GM21447 (cell line): ENCODE measurements at regions not wholly inside any gene's neighbourhood (a gene's known extent, or its start where the extent isn't known, plus 50 kb on each side); places are given as distances from the start of the nearest gene placed in this dataset.

Experiments used
- ATAC-seq: cut with Tn5 transposase; IDR thresholded peaks from one replicate; pipeline ENCODE4 v1.9.1; 2021; ENCODE audit not compliant: unreplicated experiment

GRCh38 chr6:84525907-84526306 lies 238.5 kb downstream of the TBX18 start:
- ATAC-seq: no peak

GRCh38 chr6:84524636-84525035 lies 239.8 kb downstream of the TBX18 start:
- no peak for ATAC-seq

- ATAC-seq: no peak
Measured at GRCh38 chr6:84522135-84522549, 242.3 kb downstream of the TBX18 start.

GRCh38 chr6:84521511-84521910 lies 242.9 kb downstream of the TBX18 start:
- ATAC-seq: no peak

DNA sequence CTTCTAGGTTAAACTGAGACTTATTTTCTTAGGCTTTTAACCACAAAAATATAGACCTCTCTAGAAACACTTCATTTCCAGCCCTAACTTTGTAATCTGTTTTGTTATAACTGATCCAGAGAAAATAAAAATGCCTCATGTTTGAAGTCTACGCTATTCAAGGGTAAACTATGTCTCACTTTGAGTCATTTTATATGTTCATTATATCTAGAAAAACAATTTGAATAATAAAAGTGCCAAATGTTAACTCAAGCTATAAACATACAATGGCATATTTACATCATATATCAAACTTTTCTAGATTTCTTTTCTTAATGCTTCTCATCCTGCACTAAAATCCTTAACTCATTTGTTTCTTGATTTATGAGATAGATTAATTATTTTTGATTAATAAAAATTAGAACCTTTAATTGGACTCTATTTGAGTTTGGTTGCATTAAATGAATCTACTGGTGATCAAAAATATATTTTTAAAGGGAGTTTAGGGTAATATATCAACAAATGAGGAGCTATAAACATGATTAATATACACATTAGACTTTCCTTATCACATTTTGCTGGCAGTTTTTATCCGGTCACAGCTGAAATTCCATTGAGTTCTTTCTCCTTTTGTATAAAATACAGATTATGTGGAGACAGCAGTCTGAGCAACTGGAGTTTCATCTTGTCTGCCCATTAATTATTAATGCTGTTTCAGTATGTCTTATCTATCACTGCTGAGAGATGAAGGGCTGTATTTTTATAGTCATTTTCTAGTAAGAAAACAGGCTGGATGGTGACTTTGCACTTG lies 246.5 kb downstream of the TBX18 start:
- no peak for ATAC-seq

GRCh38 chr6:84516154-84516553 lies 248.2 kb downstream of the TBX18 start:
- ATAC-seq: no peak

- ATAC-seq: no peak
Measured at GRCh38 chr6:84515067-84515466, 249.3 kb downstream of the TBX18 start.

GRCh38 chr6:84514089-84514971 lies 250.1 kb downstream of the TBX18 start:
- no peak for ATAC-seq

DNA sequence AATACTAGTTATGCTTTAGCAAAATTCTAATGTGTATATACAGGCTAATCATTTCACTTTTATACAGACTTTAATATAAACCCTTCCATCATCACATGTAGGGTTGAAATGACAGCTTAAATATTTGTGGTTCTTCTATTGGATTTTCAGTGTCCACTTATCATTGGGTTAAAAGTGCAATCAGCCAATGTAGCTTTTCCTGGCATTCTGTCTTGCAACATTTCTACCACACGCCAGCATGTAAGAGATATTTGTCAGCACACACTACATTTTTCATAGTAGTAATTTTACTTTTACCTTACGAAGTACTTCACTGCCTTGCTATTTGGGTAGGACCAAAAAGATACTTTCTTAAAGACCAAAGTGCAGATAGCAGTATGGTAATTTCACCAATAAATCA lies 252.0 kb downstream of the TBX18 start:
- ATAC-seq: no peak

DNA sequence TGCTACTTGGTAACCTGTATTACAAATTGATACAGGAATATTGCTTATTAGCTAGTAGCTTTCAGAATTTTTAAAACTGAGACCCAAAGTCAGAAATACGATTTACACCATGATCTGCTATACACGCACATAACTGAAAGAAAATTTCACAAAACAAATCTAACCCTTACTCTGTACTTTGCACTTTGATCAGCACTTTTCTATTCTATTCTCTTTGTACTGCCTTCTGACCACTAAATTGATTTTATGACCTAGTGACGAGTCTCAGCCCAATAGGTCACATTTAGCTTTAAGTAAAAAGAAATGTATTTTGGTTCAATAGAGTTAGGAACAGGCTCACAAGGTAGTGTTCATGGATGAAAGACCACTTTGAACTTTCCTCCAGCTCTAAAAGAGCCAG lies 252.5 kb downstream of the TBX18 start:
- ATAC-seq: no peak

GRCh38 chr6:84508981-84509380 lies 255.4 kb downstream of the TBX18 start:
- no peak for ATAC-seq

DNA sequence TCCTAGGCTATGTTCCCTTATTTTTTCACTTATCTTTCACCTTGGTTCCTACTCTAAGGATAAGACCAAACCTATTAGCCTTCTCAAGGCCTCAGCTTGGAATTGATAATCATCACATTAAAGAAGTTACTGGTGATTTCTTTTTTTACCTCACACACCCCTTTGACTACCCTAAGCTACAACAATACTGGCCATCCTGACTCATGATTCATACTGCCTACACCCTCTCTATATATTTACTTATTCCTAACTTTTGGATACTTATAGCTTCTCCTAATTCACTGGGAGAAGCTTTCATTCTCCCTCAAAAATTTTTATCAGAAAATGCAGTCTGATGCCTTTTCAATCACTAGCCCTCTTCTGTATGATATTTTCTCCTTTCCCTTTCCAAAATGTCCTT lies 256.1 kb downstream of the TBX18 start:
- no peak for ATAC-seq

GRCh38 chr6:84504025-84504424 lies 260.4 kb downstream of the TBX18 start:
- ATAC-seq: no peak

- ATAC-seq: no peak
Measured at GRCh38 chr6:84501315-84501714, 263.1 kb downstream of the TBX18 start.

DNA sequence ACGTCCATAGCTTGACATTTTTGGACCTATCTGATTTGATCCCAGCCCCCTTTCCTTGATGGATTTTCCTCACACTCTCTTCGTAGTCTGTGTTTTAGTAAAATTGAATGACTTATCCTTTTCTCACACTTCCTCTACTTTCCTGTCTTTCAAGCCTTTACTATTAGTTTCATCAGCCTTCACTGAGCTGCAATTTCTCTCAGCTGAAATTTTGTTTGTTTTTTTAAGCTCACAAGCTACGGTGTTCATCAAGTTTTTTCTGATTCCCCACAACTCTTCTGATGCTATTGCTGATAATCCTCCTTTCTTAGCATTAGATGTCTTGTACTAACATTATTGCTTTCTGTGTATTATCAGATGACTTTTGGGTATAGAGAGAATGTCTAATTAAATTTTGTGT lies 263.7 kb downstream of the TBX18 start:
- ATAC-seq: no peak

- no peak for ATAC-seq
Measured at GRCh38 chr6:84498905-84499304, 265.5 kb downstream of the TBX18 start.

DNA sequence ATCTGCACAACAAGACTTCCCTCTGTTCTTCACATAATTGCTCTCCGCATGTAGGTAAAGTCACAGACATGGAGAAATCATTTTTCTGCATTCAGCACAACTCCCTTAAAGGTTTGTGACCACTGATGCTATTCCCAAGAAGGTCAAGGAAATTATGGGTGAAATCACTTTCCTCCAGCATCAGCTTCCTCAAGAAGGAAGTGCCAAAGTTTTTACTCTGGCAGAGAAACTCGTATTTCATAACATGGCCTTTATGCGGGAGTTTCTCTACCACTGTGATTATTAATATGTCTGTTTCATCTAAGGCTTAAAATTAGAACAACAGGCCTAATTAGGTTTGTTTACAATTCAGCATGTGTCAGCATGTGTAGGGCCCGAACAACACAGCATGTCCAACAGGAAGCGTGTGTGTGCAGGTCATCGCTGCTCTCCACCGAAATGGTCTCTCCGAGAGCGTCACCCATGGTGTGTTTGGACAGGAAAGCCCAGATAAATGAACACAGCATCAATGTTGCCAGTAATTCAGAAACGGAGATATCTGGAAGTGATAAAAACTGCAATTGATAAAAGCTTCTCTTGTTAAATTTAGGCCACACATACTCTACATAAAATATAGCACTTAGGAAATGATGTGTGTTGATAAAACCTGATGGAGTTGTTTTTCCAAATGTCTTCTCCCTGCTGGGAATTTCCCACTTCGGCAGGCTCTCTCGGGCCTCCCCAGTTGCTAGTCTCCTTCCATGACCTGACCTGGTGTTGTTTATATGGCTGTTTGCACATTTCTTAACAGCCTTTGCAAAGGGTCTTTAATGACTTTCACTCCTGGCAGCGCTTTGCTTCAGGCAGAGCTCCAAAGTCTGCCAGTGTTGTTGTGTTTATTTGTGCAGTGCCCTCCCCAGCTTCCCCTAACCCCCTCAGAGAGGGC lies 265.1 kb upstream of the CEP162 start:
- ATAC-seq: no peak

DNA sequence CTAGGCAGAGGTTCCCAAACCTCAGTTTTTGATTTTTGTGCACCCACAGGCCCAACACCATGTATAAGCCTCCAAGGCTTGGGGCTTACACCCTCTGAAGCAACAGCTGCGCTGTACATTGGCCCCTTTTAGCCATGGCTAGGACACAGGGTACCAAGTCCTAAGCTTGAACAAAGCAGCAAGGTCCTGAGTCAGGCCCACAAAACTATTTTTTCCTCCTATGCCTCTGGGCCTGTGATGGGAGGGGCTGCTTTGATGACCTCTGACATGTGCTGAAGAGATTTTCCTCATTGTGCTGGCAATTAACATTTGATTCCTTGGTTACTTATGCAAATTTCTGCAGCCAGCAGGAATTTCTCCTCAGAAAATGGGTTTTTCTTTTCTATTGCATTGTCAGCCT lies 262.2 kb upstream of the CEP162 start:
- no peak for ATAC-seq

GRCh38 chr6:84486526-84486925 lies 259.1 kb upstream of the CEP162 start:
- no peak for ATAC-seq

GRCh38 chr6:84469144-84469543 lies 241.7 kb upstream of the CEP162 start:
- ATAC-seq: no peak

GRCh38 chr6:84467296-84467695 lies 239.9 kb upstream of the CEP162 start:
- no peak for ATAC-seq
